WTC11 (cell line): ENCODE measurements at regions not wholly inside any gene's neighbourhood (a gene's known extent, or its start where the extent isn't known, plus 50 kb on each side); places are given as distances from the start of the nearest gene placed in this dataset.
"Not testable (repeated sequence)": the region's sequence is repeated elsewhere in the genome, so short reads cannot be mapped to it uniquely, and the experiment has no call there.

Experiments used
- CBFB ChIP-seq: sonication (generic); formaldehyde crosslinking; IDR thresholded peaks from 2 replicates; pipeline ENCODE4 v1.8.1; 2022; ENCODE audit warnings: mild to moderate bottlenecking, low read depth, missing genetic modification reagents
- KAT7 ChIP-seq: sonication (generic); formaldehyde crosslinking; IDR thresholded peaks from 2 replicates; pipeline ENCODE4 v1.8.1; 2023; ENCODE audit warnings: missing genetic modification reagents, mild to moderate bottlenecking, borderline replicate concordance
- SP1 ChIP-seq: sonication (generic); formaldehyde crosslinking; conservative IDR thresholded peaks from 2 replicates; pipeline ENCODE4 v1.8.1; 2022; ENCODE audit warnings: missing genetic modification reagents
- TF ChIP-seq, protein P1 (sequence below): sonication (generic); formaldehyde crosslinking; IDR thresholded peaks from 2 replicates; pipeline ENCODE4 v1.8.0; 2022; ENCODE audit warnings: mild to moderate bottlenecking, missing genetic modification reagents
- TF ChIP-seq, protein P2 (sequence below): fragments of 200-600 bp; IDR thresholded peaks from 2 replicates; pipeline ENCODE4 v1.8.0; 2022; ENCODE audit warnings: antibody characterized with exemption

DNA sequence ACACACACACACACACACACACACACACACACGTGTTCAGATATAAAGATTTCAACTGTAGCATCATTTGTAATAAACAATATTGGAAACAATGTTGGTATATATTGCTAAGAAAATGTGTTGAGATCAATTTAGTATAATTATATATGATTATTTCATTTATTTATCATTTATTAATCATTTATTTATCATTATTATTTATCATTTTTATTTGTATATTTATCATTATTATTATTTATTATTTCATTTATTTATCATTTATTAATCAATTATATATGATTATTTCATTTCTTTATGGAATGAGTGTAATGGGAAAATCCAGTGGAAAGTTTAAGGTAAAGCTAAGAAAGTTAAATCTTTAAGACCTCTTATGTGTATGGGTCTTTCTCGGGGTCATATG lies 1223.4 kb upstream of the PCDH10 start:
- not testable (repeated sequence) for TF ChIP-seq CBFB (CRISPR knock-in tag); SP1; KAT7 (CRISPR knock-in tag)
- TF ChIP-seq, protein P1, sequence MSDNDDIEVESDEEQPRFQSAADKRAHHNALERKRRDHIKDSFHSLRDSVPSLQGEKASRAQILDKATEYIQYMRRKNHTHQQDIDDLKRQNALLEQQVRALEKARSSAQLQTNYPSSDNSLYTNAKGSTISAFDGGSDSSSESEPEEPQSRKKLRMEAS (CRISPR knock-in tag): not testable (repeated sequence)
- TF ChIP-seq, protein P2, sequence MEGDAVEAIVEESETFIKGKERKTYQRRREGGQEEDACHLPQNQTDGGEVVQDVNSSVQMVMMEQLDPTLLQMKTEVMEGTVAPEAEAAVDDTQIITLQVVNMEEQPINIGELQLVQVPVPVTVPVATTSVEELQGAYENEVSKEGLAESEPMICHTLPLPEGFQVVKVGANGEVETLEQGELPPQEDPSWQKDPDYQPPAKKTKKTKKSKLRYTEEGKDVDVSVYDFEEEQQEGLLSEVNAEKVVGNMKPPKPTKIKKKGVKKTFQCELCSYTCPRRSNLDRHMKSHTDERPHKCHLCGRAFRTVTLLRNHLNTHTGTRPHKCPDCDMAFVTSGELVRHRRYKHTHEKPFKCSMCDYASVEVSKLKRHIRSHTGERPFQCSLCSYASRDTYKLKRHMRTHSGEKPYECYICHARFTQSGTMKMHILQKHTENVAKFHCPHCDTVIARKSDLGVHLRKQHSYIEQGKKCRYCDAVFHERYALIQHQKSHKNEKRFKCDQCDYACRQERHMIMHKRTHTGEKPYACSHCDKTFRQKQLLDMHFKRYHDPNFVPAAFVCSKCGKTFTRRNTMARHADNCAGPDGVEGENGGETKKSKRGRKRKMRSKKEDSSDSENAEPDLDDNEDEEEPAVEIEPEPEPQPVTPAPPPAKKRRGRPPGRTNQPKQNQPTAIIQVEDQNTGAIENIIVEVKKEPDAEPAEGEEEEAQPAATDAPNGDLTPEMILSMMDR: not testable (repeated sequence)
